PC-3 (cell line): ENCODE measurements at regions not wholly inside any gene's neighbourhood (a gene's known extent, or its start where the extent isn't known, plus 50 kb on each side); places are given as distances from the start of the nearest gene placed in this dataset.

Experiments used
- CTCF ChIP-seq: fragments of 300-600 bp; sonication (generic); conservative IDR thresholded peaks from 2 replicates; pipeline ENCODE4 v1.5.1; 2017; ENCODE audit warnings: antibody characterized with exemption, low read depth, mild to moderate bottlenecking, low read length
- EZH2 ChIP-seq: fragments of 300-600 bp; sonication (generic); IDR thresholded peaks from one replicate; pipeline ENCODE4 v1.6.1; 2017; ENCODE audit warnings: antibody characterized with exemption, mild to moderate bottlenecking, low read length; ENCODE audit not compliant: unreplicated experiment

GRCh38 chr3:39718674-39719595, 90.5 kb upstream of the MYRIP start:
- TF ChIP-seq EZH2, result no peak
- no peak for TF ChIP-seq CTCF
